ENCODE measurements at regions not wholly inside any gene's neighbourhood (a gene's known extent, or its start where the extent isn't known, plus 50 kb on each side); places are given as distances from the start of the nearest gene placed in this dataset.

DNA sequence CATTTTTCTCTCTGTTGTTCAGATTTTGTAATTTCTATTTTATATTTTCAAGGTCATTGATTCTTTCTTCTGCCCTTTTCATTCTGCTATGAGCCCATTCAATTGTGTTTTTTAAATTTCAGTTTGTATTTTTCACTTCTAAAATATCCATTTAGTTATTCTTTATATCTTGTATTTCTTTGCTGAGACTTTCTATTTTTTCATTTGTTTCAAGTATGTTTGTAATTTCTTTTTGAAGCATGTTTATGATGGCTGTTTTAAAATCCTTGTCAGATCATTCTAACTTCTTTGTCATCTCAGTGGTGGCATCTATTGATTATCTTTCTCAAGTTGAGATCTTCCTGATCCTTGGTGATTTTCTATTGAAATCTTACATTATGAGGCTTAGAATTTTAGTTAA lies 157.2 kb upstream of the USP9X start:
- CTCF ChIA-PET, result no interaction called here
- H3K9me3 Mint-ChIP-seq, result peaks cover 0 to 22% (median 19%) of the 10 kb centered on the region in 5 donors

DNA sequence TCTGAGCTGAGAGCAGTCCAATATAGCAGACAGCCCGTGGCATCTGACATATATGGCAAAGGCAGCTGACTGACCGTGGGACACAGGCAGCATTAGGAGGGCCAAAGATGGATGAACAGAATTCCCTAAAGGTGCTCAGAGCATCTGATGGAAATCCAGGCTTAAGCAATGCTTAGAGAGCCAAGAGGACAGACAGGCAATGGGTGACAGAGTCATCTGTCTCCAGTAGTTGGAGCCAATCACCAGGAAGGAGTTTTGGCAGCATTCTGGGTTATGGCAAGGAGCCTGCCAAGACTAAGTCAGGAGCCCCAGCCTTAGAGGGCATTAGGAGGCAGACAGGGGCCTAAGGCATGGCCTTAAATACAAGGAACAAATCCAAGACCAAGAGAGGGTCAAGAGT lies 153.3 kb upstream of the USP9X start:
- Histone ChIP-seq H3K9me3 (ENCODE audit: low read length) (no peaks in the 10 kb centered on the region), H3K27me3 (ENCODE audit: insufficient read depth, low read length, poor library complexity, severe bottlenecking) (no peaks in the 10 kb centered on the region), H3K4me3 (ENCODE audit: low read length) (no peak overlapping the region), H3K4me1 (ENCODE audit: insufficient read depth, low read length) (peaks cover 9% of the 10 kb centered on the region), H3K27ac (ENCODE audit: low read depth, low read length) (no peak overlapping the region), H3K36me3 (ENCODE audit: insufficient read depth, low read length) (no peaks in the 10 kb centered on the region)
- Mint-ChIP-seq H3K4me3 (peak overlapping the region in 2 of 7 donors; percentile 3 to 72), H3K27me3 (peaks cover 0 to 17% of the 10 kb centered on the region in 2 donors), H3K9me3 (peaks cover 0 to 22% (median 19%) of the 10 kb centered on the region in 5 donors), H3K27ac (peak overlapping the region in 4 of 8 donors; percentile 5 to 72 (median 38)), H3K36me3 (peaks cover 0 to 19% (median 3%) of the 10 kb centered on the region in 3 donors), H3K4me1 (peaks cover 13 to 20% (median 16%) of the 10 kb centered on the region in 3 donors)
- DNase-seq, result no peak
- ChIA-PET CTCF (no interaction called here), POLR2A (no interaction called here)

More for the DNA sequence above, 157.2 kb upstream of the USP9X start:
- no peak for DNase-seq
- Mint-ChIP-seq H3K36me3 (peaks cover 0 to 19% (median 3%) of the 10 kb centered on the region in 3 donors), H3K27ac (no peak overlapping the region), H3K4me3 (no peak overlapping the region), H3K27me3 (peaks cover 3 to 17% of the 10 kb centered on the region in 2 donors), H3K4me1 (peaks cover 3 to 10% (median 6%) of the 10 kb centered on the region in 3 donors)
- H3K4me1 ChIP-seq (ENCODE audit: insufficient read depth, low read length), result peaks cover 5% of the 10 kb centered on the region
- H3K4me3 ChIP-seq (ENCODE audit: low read length), result no peak overlapping the region
- H3K27ac ChIP-seq (ENCODE audit: low read depth, low read length), result no peak overlapping the region
- no peaks in the 10 kb centered on the region for H3K36me3 ChIP-seq (ENCODE audit: insufficient read depth, low read length)
- no peaks in the 10 kb centered on the region for H3K9me3 ChIP-seq (ENCODE audit: low read length)
- no peaks in the 10 kb centered on the region for H3K27me3 ChIP-seq (ENCODE audit: insufficient read depth, low read length, poor library complexity, severe bottlenecking)
- POLR2A ChIA-PET, result no interaction called here

DNA sequence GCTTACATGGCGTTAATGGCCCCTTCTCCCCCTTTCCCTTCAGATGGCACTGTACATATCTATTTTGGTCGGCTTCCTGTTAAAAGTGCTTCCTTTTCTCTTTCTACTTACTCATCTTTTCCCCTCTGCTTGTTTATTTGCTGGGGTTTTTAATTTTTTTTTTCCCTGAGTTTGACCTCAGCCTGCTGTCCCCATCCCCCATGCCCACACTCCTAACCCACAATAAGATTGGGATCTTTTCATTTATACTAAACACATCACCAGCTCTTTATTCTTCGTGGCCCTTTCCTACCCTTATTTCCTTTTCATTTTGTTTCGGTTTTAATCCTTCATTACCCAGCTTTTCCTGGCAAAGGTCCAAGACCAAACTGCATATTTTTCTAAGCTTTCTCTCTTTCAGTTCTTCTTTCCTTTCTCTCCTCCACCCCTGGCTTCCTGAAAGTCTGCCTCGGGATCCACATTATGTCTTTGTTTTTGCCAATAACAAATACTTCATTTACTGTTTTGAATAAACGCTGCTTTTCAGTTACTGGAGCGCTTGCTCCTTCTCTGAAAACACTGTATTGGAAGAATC lies 152.0 kb upstream of the USP9X start:
- Mint-ChIP-seq H3K36me3 (peaks cover 0 to 9% (median 0%) of the 10 kb centered on the region in 3 donors), H3K4me3 (peak overlapping the region; percentile 44 to 86 (median 81)), H3K4me1 (peaks cover 13 to 20% (median 16%) of the 10 kb centered on the region in 3 donors), H3K27me3 (peaks cover 0 to 20% of the 10 kb centered on the region in 2 donors), H3K9me3 (peaks cover 0 to 13% (median 9%) of the 10 kb centered on the region in 5 donors), H3K27ac (peak overlapping the region; percentile 55 to 96 (median 86))
- DNase-seq, result peak in 2 of 5 donors; percentile 9 to 26
- Histone ChIP-seq H3K36me3 (ENCODE audit: insufficient read depth, low read length) (no peaks in the 10 kb centered on the region), H3K27me3 (ENCODE audit: insufficient read depth, low read length, poor library complexity, severe bottlenecking) (no peaks in the 10 kb centered on the region), H3K4me3 (ENCODE audit: low read length) (peak overlapping the region; percentile 32), H3K4me1 (ENCODE audit: insufficient read depth, low read length) (peaks cover 9% of the 10 kb centered on the region), H3K9me3 (ENCODE audit: low read length) (no peaks in the 10 kb centered on the region), H3K27ac (ENCODE audit: low read depth, low read length) (peak overlapping the region; percentile 35)
- CTCF ChIA-PET, result interaction anchor here (0.9 to 1.3 kb wide), 2 partner anchors 12 to 182 kb away, joined by 4 read pairs; no protein-coding TSS in a partner anchor
- POLR2A ChIA-PET, result interaction anchor here (0.9 kb wide), 1 partner anchor 151 kb away, joined by 4 read pairs; the partner anchor contains the start of gene USP9X

DNA sequence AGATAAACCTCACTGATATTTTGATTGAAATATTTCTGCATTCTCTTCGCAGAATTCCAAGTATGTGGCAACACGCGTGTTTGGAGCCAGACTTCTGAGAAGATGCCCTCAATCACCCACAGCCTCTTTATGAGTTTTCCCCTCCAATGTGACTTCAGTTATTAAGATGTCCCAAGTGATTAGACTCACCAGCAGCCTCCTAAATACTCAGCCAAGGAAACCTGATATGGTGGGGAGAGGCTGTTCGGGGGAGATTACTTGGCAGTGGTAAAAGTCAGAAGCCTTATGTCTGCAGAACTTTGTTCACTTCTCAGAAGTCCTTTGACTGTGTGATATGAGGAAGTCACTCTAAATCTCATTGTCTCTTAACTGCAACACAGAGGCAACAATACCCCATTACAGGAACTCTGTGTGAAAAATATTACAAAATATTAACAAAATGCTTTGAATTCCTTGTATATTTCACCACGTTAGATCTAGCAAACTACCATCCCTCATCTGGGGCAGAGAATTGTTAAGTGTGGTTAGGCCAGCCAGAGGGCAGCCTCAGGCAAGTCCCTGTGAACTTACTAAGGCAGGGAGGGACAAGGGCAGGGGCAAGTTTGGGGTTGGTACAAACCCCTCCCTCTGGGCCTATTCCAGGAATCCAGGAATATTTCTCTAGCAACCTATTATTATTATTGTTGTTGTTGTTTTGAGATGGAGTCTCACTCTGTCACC lies 151.4 kb upstream of the USP9X start:
- peaks cover 0 to 7% (median 2%) of the 10 kb centered on the region in 5 donors for H3K9me3 Mint-ChIP-seq
- Histone ChIP-seq H3K9me3 (ENCODE audit: low read length) (no peaks in the 10 kb centered on the region), H3K4me1 (ENCODE audit: insufficient read depth, low read length) (peaks cover 9% of the 10 kb centered on the region), H3K27me3 (ENCODE audit: insufficient read depth, low read length, poor library complexity, severe bottlenecking) (no peaks in the 10 kb centered on the region), H3K27ac (ENCODE audit: low read depth, low read length) (peak overlapping the region; percentile 35), H3K4me3 (ENCODE audit: low read length) (peak overlapping the region; percentile 32), H3K36me3 (ENCODE audit: insufficient read depth, low read length) (no peaks in the 10 kb centered on the region)
- POLR2A ChIA-PET, result no interaction called here
- peaks cover 0 to 18% of the 10 kb centered on the region in 2 donors for H3K27me3 Mint-ChIP-seq
- peaks cover 13 to 20% (median 16%) of the 10 kb centered on the region in 3 donors for H3K4me1 Mint-ChIP-seq
- peak in 1 of 5 donors; percentile 2 for DNase-seq
- peak overlapping the region; percentile 44 to 86 (median 81) for H3K4me3 Mint-ChIP-seq
- H3K36me3 Mint-ChIP-seq, result peaks cover 0 to 4% (median 0%) of the 10 kb centered on the region in 3 donors
- CTCF ChIA-PET, result interaction anchor here (0.9 to 1.3 kb wide), 2 partner anchors 12 to 181 kb away, joined by 4 read pairs; no protein-coding TSS in a partner anchor
- peak overlapping the region; percentile 55 to 96 (median 86) for H3K27ac Mint-ChIP-seq

DNA sequence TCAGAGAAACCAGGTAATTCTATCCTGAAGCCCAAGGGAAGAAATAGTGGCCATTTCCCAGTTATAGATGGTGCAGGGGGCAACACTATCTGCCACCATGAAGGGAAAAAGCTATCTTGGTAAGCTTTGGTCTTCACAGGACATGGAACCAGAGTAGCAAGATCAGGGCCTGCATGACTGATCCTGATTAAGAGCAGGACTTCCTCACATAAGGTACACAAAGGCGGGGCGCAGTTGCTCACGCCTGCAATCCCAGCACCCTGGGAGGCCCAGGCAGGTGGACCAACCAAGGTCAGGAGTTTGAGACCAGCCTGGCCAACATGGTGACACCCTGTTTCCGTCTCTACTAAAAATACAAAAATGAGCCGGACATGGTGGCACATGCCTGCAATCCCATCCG lies 148.4 kb upstream of the USP9X start:
- Mint-ChIP-seq H3K27ac (peak overlapping the region in 1 of 8 donors; percentile 26), H3K27me3 (peaks cover 0 to 9% of the 10 kb centered on the region in 2 donors), H3K9me3 (no peaks in the 10 kb centered on the region), H3K36me3 (no peaks in the 10 kb centered on the region), H3K4me3 (no peak overlapping the region), H3K4me1 (peaks cover 13 to 20% (median 15%) of the 10 kb centered on the region in 3 donors)
- ChIA-PET CTCF (interaction anchor here (1.3 kb wide), 1 partner anchor 179 kb away, joined by 4 read pairs; no protein-coding TSS in a partner anchor), POLR2A (no interaction called here)
- no peak for DNase-seq
- H3K27ac ChIP-seq (ENCODE audit: low read depth, low read length), result no peak overlapping the region
- peaks cover 9% of the 10 kb centered on the region for H3K4me1 ChIP-seq (ENCODE audit: insufficient read depth, low read length)
- H3K36me3 ChIP-seq (ENCODE audit: insufficient read depth, low read length), result no peaks in the 10 kb centered on the region
- no peaks in the 10 kb centered on the region for H3K27me3 ChIP-seq (ENCODE audit: insufficient read depth, low read length, poor library complexity, severe bottlenecking)
- no peak overlapping the region for H3K4me3 ChIP-seq (ENCODE audit: low read length)
- no peaks in the 10 kb centered on the region for H3K9me3 ChIP-seq (ENCODE audit: low read length)

DNA sequence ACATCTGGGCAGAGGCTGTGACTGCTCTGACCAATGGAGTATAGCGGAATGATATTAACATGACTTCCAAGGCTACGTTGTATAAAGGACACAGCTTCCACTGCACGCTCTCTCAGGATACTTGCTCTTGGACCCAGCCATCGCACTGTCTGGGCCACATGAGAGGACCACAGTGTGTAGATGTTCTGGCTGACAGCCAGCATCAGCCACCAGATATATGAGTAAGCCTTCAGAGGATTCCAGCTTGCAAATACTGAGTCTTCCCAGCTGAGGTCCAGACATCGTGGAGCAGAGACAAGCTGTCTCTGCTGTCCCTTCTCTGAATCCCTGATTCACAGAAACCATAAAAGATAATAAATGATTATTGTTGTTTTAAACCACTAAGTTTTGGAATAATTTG lies 146.8 kb upstream of the USP9X start:
- Histone ChIP-seq H3K27ac (ENCODE audit: low read depth, low read length) (no peak overlapping the region), H3K27me3 (ENCODE audit: insufficient read depth, low read length, poor library complexity, severe bottlenecking) (no peaks in the 10 kb centered on the region), H3K4me3 (ENCODE audit: low read length) (no peak overlapping the region), H3K4me1 (ENCODE audit: insufficient read depth, low read length) (peaks cover 5% of the 10 kb centered on the region), H3K36me3 (ENCODE audit: insufficient read depth, low read length) (no peaks in the 10 kb centered on the region), H3K9me3 (ENCODE audit: low read length) (no peaks in the 10 kb centered on the region)
- ChIA-PET POLR2A (no interaction called here), CTCF (no interaction called here)
- Mint-ChIP-seq H3K27ac (no peak overlapping the region), H3K27me3 (peaks cover 0 to 4% of the 10 kb centered on the region in 2 donors), H3K4me3 (no peak overlapping the region), H3K4me1 (peaks cover 6% of the 10 kb centered on the region in 3 donors), H3K36me3 (no peaks in the 10 kb centered on the region), H3K9me3 (no peaks in the 10 kb centered on the region)
- no peak for DNase-seq

DNA sequence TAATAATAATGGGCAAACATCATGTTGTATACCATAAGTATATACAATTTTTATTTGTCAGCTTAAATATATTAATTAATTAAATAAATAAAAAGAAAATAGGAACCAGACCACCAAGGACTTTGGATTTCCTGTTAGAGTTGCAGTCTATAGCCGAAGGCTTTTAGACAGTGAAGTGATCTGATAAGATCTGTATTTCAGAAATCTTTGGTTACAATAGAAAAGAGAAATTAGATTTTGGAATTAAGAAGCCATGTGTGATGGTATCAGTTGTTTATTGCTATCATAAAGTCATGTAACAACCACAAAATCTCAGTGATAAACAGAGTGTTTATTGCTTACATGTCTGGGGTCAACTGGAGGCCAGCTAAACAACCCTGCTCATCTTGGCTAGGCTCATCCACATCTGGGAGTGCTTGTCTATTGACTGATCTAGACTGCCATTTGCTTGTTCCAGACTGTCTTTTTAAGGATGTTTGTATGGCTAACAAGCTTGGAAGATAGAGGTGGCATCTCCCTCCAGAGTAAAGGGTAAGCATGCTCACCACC lies 142.1 kb upstream of the USP9X start:
- no peak for DNase-seq
- CTCF ChIA-PET, result no interaction called here
- Mint-ChIP-seq H3K4me3 (no peak overlapping the region), H3K4me1 (no peaks in the 10 kb centered on the region), H3K9me3 (no peaks in the 10 kb centered on the region), H3K36me3 (no peaks in the 10 kb centered on the region), H3K27me3 (peaks cover 0 to 5% of the 10 kb centered on the region in 2 donors), H3K27ac (no peak overlapping the region)
- Histone ChIP-seq H3K4me1 (ENCODE audit: insufficient read depth, low read length) (no peaks in the 10 kb centered on the region), H3K4me3 (ENCODE audit: low read length) (no peak overlapping the region), H3K27ac (ENCODE audit: low read depth, low read length) (no peak overlapping the region), H3K36me3 (ENCODE audit: insufficient read depth, low read length) (no peaks in the 10 kb centered on the region), H3K27me3 (ENCODE audit: insufficient read depth, low read length, poor library complexity, severe bottlenecking) (no peaks in the 10 kb centered on the region), H3K9me3 (ENCODE audit: low read length) (no peaks in the 10 kb centered on the region)
- POLR2A ChIA-PET, result no interaction called here

DNA sequence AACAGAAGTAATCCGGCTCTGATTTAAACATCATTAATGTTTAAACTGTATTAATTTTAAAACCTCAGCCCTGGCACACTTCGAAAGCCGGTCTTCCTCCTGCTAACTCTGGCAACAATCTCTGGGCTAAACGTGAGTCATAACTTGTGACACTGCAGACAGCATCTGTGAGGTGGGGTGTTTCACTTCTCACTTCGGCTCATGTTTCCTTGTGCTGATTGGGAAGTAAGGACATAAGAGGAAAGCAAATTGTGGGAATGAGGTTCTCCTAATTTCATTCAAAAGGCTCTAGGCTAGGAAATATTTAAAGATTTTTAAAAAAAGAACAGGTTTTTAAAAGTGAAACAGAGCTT lies 139.9 kb upstream of the USP9X start:
- Histone ChIP-seq H3K4me3 (ENCODE audit: low read length) (no peak overlapping the region), H3K27me3 (ENCODE audit: insufficient read depth, low read length, poor library complexity, severe bottlenecking) (no peaks in the 10 kb centered on the region), H3K9me3 (ENCODE audit: low read length) (no peaks in the 10 kb centered on the region), H3K27ac (ENCODE audit: low read depth, low read length) (no peak overlapping the region), H3K4me1 (ENCODE audit: insufficient read depth, low read length) (no peaks in the 10 kb centered on the region), H3K36me3 (ENCODE audit: insufficient read depth, low read length) (no peaks in the 10 kb centered on the region)
- H3K36me3 Mint-ChIP-seq, result no peaks in the 10 kb centered on the region
- H3K9me3 Mint-ChIP-seq, result no peaks in the 10 kb centered on the region
- no peak overlapping the region for H3K27ac Mint-ChIP-seq
- H3K4me1 Mint-ChIP-seq, result no peaks in the 10 kb centered on the region
- peaks cover 0 to 5% of the 10 kb centered on the region in 2 donors for H3K27me3 Mint-ChIP-seq
- no peak overlapping the region for H3K4me3 Mint-ChIP-seq
- CTCF ChIA-PET, result no interaction called here
- no peak for DNase-seq
- POLR2A ChIA-PET, result no interaction called here
